ENCODE measurements at regions not wholly inside any gene's neighbourhood (a gene's known extent, or its start where the extent isn't known, plus 50 kb on each side); places are given as distances from the start of the nearest gene placed in this dataset.

GRCh38 chr5:56705217-56705616 is 110.1 kb upstream of the MAP3K1 start:
- no peak overlapping the region for H3K4me2 ChIP-seq
- H3F3A ChIP-seq (replicated peaks; ENCODE audit: insufficient read depth): no peaks in the 10 kb centered on the region
- no peak overlapping the region for H3K9ac ChIP-seq
- H3K4me1 ChIP-seq (ENCODE audit: control insufficient read depth in 1 of 2, insufficient read depth in 2 of 2, low read depth in 1 of 2, low read length in 1 of 2): peaks cover 0 to 3% of the 10 kb centered on the region in 2 experiments; a peak in 2 of 4 replicates
- no peaks in the 10 kb centered on the region for H3K9me3 ChIP-seq
- H3K27me3 ChIP-seq (ENCODE audit: insufficient read depth): peaks cover 9% of the 10 kb centered on the region; the same call in 1 of the 2 replicates
- ChIA-PET POLR2A (no interaction called here), CTCF (interaction anchor here (1.1 to 1.4 kb wide), 2 partner anchors 8 to 385 kb away, joined by 3 to 4 read pairs; no protein-coding TSS in a partner anchor)
- H3K79me2 ChIP-seq (ENCODE audit: insufficient read depth): no peaks in the 10 kb centered on the region
- H3K36me3 ChIP-seq (replicated peaks in 1 of 2; ENCODE audit: control insufficient read depth in 1 of 2, insufficient read depth in 2 of 2, low read length in 1 of 2): no peaks in the 10 kb centered on the region
- DNase-seq: no peak
- TF ChIP-seq TAF1 (IDR thresholded peaks at IDR 0.05; ENCODE audit: borderline replicate concordance, low read depth, low read length) (no peak), JUND (IDR thresholded peaks at IDR 0.05) (no peak), CHD2 (IDR thresholded peaks at IDR 0.05; ENCODE audit: low read length, partially characterized antibody) (no peak)
- 62% methylated on average over 5 of the region's 5 CpGs for WGBS (ENCODE audit: low lambda C conversion rate)
- H3K4me3 ChIP-seq (ENCODE audit: low read depth in 2 of 2, low read length in 1 of 2): no peak overlapping the region
- no peak overlapping the region for H2AFZ ChIP-seq (ENCODE audit: low read depth)
- no peaks in the 10 kb centered on the region for H4K20me1 ChIP-seq (ENCODE audit: insufficient read depth)
- H3K9me2 ChIP-seq: no peaks in the 10 kb centered on the region
- no peak overlapping the region for H3K27ac ChIP-seq (ENCODE audit: low read depth in 2 of 2, low read length in 1 of 2)

GRCh38 chr5:56703952-56704351 is 111.4 kb upstream of the MAP3K1 start:
- H3K27ac ChIP-seq (ENCODE audit: low read depth in 2 of 2, low read length in 1 of 2): no peak overlapping the region
- peaks cover 9% of the 10 kb centered on the region; the same call in 1 of the 2 replicates for H3K27me3 ChIP-seq (ENCODE audit: insufficient read depth)
- ChIA-PET CTCF (interaction anchor here (1.4 kb wide), 2 partner anchors 9 to 26 kb away, joined by 3 to 4 read pairs; no protein-coding TSS in a partner anchor), POLR2A (no interaction called here)
- H3K4me2 ChIP-seq: no peak overlapping the region
- H3F3A ChIP-seq (replicated peaks; ENCODE audit: insufficient read depth): no peaks in the 10 kb centered on the region
- H3K9me2 ChIP-seq: no peaks in the 10 kb centered on the region
- WGBS (ENCODE audit: low lambda C conversion rate): 84% methylated on average over 2 of the region's 2 CpGs
- no peak overlapping the region for H2AFZ ChIP-seq (ENCODE audit: low read depth)
- H4K20me1 ChIP-seq (ENCODE audit: insufficient read depth): no peaks in the 10 kb centered on the region
- TF ChIP-seq JUND (IDR thresholded peaks at IDR 0.05) (no peak), MAX (IDR thresholded peaks at IDR 0.05; ENCODE audit: low read depth) (no peak), GABPA (IDR thresholded peaks at IDR 0.05; ENCODE audit: low read depth) (no peak), TAF1 (IDR thresholded peaks at IDR 0.05; ENCODE audit: borderline replicate concordance, low read depth, low read length) (no peak), USF2 (IDR thresholded peaks at IDR 0.05; ENCODE audit: borderline replicate concordance, low read depth, low read length) (no peak), GATA2 (CRISPR knock-in tag; IDR thresholded peaks at IDR 0.05) (no peak), RAD21 (IDR thresholded peaks at IDR 0.05; ENCODE audit: low read length) (no peak), POLR2AphosphoS5 (IDR thresholded peaks at IDR 0.05; ENCODE audit: low read depth, low read length) (no peak), MEF2A (IDR thresholded peaks at IDR 0.05; ENCODE audit: borderline replicate concordance, low read depth) (no peak), ELF1 (IDR thresholded peaks at IDR 0.05) (no peak)
- peaks cover 0 to 13% of the 10 kb centered on the region in 2 experiments; a peak in 2 of 4 replicates for H3K4me1 ChIP-seq (ENCODE audit: control insufficient read depth in 1 of 2, insufficient read depth in 2 of 2, low read depth in 1 of 2, low read length in 1 of 2)
- H3K9ac ChIP-seq: no peak overlapping the region
- no peaks in the 10 kb centered on the region for H3K9me3 ChIP-seq
- no peak for DNase-seq
- no peaks in the 10 kb centered on the region for H3K36me3 ChIP-seq (replicated peaks in 1 of 2; ENCODE audit: control insufficient read depth in 1 of 2, insufficient read depth in 2 of 2, low read length in 1 of 2)
- no peak overlapping the region for H3K4me3 ChIP-seq (ENCODE audit: low read depth in 2 of 2, low read length in 1 of 2)
- H3K79me2 ChIP-seq (ENCODE audit: insufficient read depth): no peaks in the 10 kb centered on the region

- H3K79me2 ChIP-seq (ENCODE audit: insufficient read depth): no peaks in the 10 kb centered on the region
- H3F3A ChIP-seq (replicated peaks; ENCODE audit: insufficient read depth): no peaks in the 10 kb centered on the region
- no peak overlapping the region for H3K27ac ChIP-seq (ENCODE audit: low read depth in 2 of 2, low read length in 1 of 2)
- H3K9me3 ChIP-seq: no peaks in the 10 kb centered on the region
- no peak overlapping the region for H3K9ac ChIP-seq
- H3K27me3 ChIP-seq (ENCODE audit: insufficient read depth): peaks cover 9% of the 10 kb centered on the region; the same call in 1 of the 2 replicates
- peaks cover 0 to 19% of the 10 kb centered on the region in 2 experiments; a peak in 2 of 4 replicates for H3K4me1 ChIP-seq (ENCODE audit: control insufficient read depth in 1 of 2, insufficient read depth in 2 of 2, low read depth in 1 of 2, low read length in 1 of 2)
- H3K4me3 ChIP-seq (ENCODE audit: low read depth in 2 of 2, low read length in 1 of 2): no peak overlapping the region
- no peaks in the 10 kb centered on the region for H3K9me2 ChIP-seq
- POLR2A ChIA-PET: no interaction called here
- WGBS (ENCODE audit: low lambda C conversion rate): 57% methylated on average over 4 of the region's 4 CpGs
- no peaks in the 10 kb centered on the region for H4K20me1 ChIP-seq (ENCODE audit: insufficient read depth)
- no peak overlapping the region for H3K4me2 ChIP-seq
- CTCF ChIA-PET: no interaction called here
- no peak overlapping the region for H2AFZ ChIP-seq (ENCODE audit: low read depth)
- no peak for TF ChIP-seq RCOR1 (IDR thresholded peaks at IDR 0.05; ENCODE audit: low read length)
- no peak for TF ChIP-seq NFIC (IDR thresholded peaks at IDR 0.05; ENCODE audit: borderline replicate concordance)
- TF ChIP-seq IRF3 (IDR thresholded peaks at IDR 0.05; ENCODE audit: low read depth, low read length): no peak
- H3K36me3 ChIP-seq (replicated peaks in 1 of 2; ENCODE audit: control insufficient read depth in 1 of 2, insufficient read depth in 2 of 2, low read length in 1 of 2): no peaks in the 10 kb centered on the region
- DNase-seq: no peak
Measured at GRCh38 chr5:56700711-56701110, 114.6 kb upstream of the MAP3K1 start.
